Stomach (tissue), 4 donors: ENCODE measurements at regions not wholly inside any gene's neighbourhood (a gene's known extent, or its start where the extent isn't known, plus 50 kb on each side); places are given as distances from the start of the nearest gene placed in this dataset.

Experiments used
- CTCF ChIP-seq, 7 experiments: fragments of 450-650 bp in 4 of 7; fragments of 200-600 bp in 3 of 7; sonication (generic) in 3 of 7; IDR thresholded peaks; one replicate each; pipeline ENCODE4 v1.5.1; 2016 to 2019; ENCODE audit warnings: antibody characterized with exemption in 7 of 7, control low read depth in 2 of 7, mild to moderate bottlenecking in 1 of 7
- EP300 ChIP-seq: sonication (generic); formaldehyde crosslinking; IDR thresholded peaks from one replicate; pipeline ENCODE4 v1.6.1; 2017; ENCODE audit warnings: antibody characterized with exemption
- POLR2A ChIP-seq, 4 donors: fragments of 450-650 bp; IDR thresholded peaks; one replicate each; pipeline ENCODE4 v1.6.1; 2016; ENCODE audit warnings: antibody characterized with exemption in 4 of 4, control low read depth in 2 of 4, mild to moderate bottlenecking in 1 of 4, moderate library complexity in 1 of 4
- POLR2AphosphoS5 ChIP-seq, 3 donors: sonication (generic); formaldehyde crosslinking; IDR thresholded peaks; one replicate each; pipeline ENCODE4 v1.6.1; 2016; ENCODE audit warnings: antibody characterized with exemption in 3 of 3

DNA sequence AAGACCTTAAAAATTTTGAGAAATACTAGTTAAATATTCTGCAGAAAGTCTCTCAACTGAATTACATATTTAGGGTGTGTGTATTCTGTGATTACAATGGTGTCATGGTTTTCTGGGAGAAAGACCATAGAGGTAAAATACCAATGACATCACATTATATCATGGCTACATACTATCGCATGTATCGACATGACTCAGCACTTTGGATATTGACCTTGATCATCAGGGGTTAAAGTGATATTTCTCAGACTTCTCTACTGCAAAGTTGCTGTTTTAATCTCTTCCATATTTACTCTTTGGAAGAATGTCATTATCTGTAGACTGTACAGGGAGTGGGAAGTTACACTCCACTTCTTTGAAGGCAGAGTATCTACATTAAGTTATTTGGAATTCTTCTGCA is 1046.6 kb downstream of the FAM181B start:
- TF ChIP-seq POLR2A (IDR thresholded peaks at IDR 0.05) (no peak), POLR2AphosphoS5 (IDR thresholded peaks at IDR 0.05) (no peak), EP300 (no peak), CTCF (IDR thresholded peaks at IDR 0.05) (no peak)
